ENCODE measurements at regions not wholly inside any gene's neighbourhood (a gene's known extent, or its start where the extent isn't known, plus 50 kb on each side); places are given as distances from the start of the nearest gene placed in this dataset.
A peak's percentile ranks its signal among the peaks of the same experiment; 100 is the strongest.

GRCh38 chr10:78173360-78174015 is 139.8 kb downstream of the RPS24 start:
- Histone ChIP-seq H3K36me3 (ENCODE audit: control insufficient read depth, insufficient read depth, low read length) (no peaks in the 10 kb centered on the region), H3K9ac (ENCODE audit: low read length) (no peak overlapping the region), H3K4me3 (ENCODE audit: low read length) (no peak overlapping the region), H2BK15ac (replicated peaks; ENCODE audit: low read depth) (no peak overlapping the region), H3K27ac (ENCODE audit: low read depth, low read length) (no peak overlapping the region), H2AK5ac (ENCODE audit: low read length) (no peak overlapping the region), H3K56ac (ENCODE audit: low read length) (no peak overlapping the region), H3K4ac (ENCODE audit: low read depth, low read length) (no peak overlapping the region), H3K4me1 (ENCODE audit: control insufficient read depth, low read depth, low read length) (peaks cover 2% of the 10 kb centered on the region), H4K8ac (ENCODE audit: low read depth, low read length) (no peak overlapping the region), H3K79me1 (ENCODE audit: low read length) (no peaks in the 10 kb centered on the region), H2BK120ac (ENCODE audit: low read depth, low read length) (no peak overlapping the region), H3K27me3 (ENCODE audit: insufficient read depth, low read length, poor library complexity) (no peaks in the 10 kb centered on the region), H3K18ac (ENCODE audit: low read length) (no peak overlapping the region), H3K23ac (ENCODE audit: low read length) (no peak overlapping the region), H4K5ac (ENCODE audit: low read length) (no peak overlapping the region), H3K4me2 (ENCODE audit: low read length) (no peak overlapping the region), H3K79me2 (ENCODE audit: control insufficient read depth, insufficient read depth, low read length) (no peaks in the 10 kb centered on the region), H2BK5ac (ENCODE audit: low read length) (no peak overlapping the region)
- WGBS (ENCODE audit: extremely low coverage, insufficient coverage, low lambda C conversion rate) = no CpG with 5 or more reads among the region's 6 CpGs
- DNase-seq = peak; percentile 28

- Histone ChIP-seq H3K36me3 (ENCODE audit: control insufficient read depth, insufficient read depth, low read length) (no peaks in the 10 kb centered on the region), H2AK5ac (ENCODE audit: low read length) (no peak overlapping the region), H2BK15ac (replicated peaks; ENCODE audit: low read depth) (no peak overlapping the region), H3K4me3 (ENCODE audit: low read length) (no peak overlapping the region), H4K8ac (ENCODE audit: low read depth, low read length) (no peak overlapping the region), H2BK5ac (ENCODE audit: low read length) (no peak overlapping the region), H3K23ac (ENCODE audit: low read length) (no peak overlapping the region), H3K79me2 (ENCODE audit: control insufficient read depth, insufficient read depth, low read length) (no peaks in the 10 kb centered on the region), H3K27ac (ENCODE audit: low read depth, low read length) (no peak overlapping the region), H3K9ac (ENCODE audit: low read length) (no peak overlapping the region), H3K79me1 (ENCODE audit: low read length) (no peaks in the 10 kb centered on the region), H3K27me3 (ENCODE audit: insufficient read depth, low read length, poor library complexity) (no peaks in the 10 kb centered on the region), H3K4me1 (ENCODE audit: control insufficient read depth, low read depth, low read length) (peaks cover 2% of the 10 kb centered on the region), H3K4ac (ENCODE audit: low read depth, low read length) (no peak overlapping the region), H4K5ac (ENCODE audit: low read length) (no peak overlapping the region), H3K4me2 (ENCODE audit: low read length) (no peak overlapping the region), H3K56ac (ENCODE audit: low read length) (no peak overlapping the region), H3K18ac (ENCODE audit: low read length) (no peak overlapping the region), H2BK120ac (ENCODE audit: low read depth, low read length) (no peak overlapping the region)
- DNase-seq = peak; percentile 13
- WGBS (ENCODE audit: extremely low coverage, insufficient coverage, low lambda C conversion rate) = no CpG with 5 or more reads among the region's 5 CpGs
These were observed 141.9 kb downstream of the RPS24 start for GRCh38 chr10:78175444-78176015.

- H3K4me2 ChIP-seq (ENCODE audit: low read length) = no peak overlapping the region
- no peak overlapping the region for H3K56ac ChIP-seq (ENCODE audit: low read length)
- no peak overlapping the region for H2BK5ac ChIP-seq (ENCODE audit: low read length)
- H4K8ac ChIP-seq (ENCODE audit: low read depth, low read length) = no peak overlapping the region
- H2BK15ac ChIP-seq (replicated peaks; ENCODE audit: low read depth) = no peak overlapping the region
- no peaks in the 10 kb centered on the region for H3K36me3 ChIP-seq (ENCODE audit: control insufficient read depth, insufficient read depth, low read length)
- no peak overlapping the region for H3K23ac ChIP-seq (ENCODE audit: low read length)
- H3K79me1 ChIP-seq (ENCODE audit: low read length) = no peaks in the 10 kb centered on the region
- H2BK120ac ChIP-seq (ENCODE audit: low read depth, low read length) = no peak overlapping the region
- no peak overlapping the region for H2AK5ac ChIP-seq (ENCODE audit: low read length)
- no peak overlapping the region for H3K4me3 ChIP-seq (ENCODE audit: low read length)
- peaks cover 2% of the 10 kb centered on the region for H3K4me1 ChIP-seq (ENCODE audit: control insufficient read depth, low read depth, low read length)
- no CpG with 5 or more reads among the region's 24 CpGs for WGBS (ENCODE audit: extremely low coverage, insufficient coverage, low lambda C conversion rate)
- no peaks in the 10 kb centered on the region for H3K79me2 ChIP-seq (ENCODE audit: control insufficient read depth, insufficient read depth, low read length)
- H3K18ac ChIP-seq (ENCODE audit: low read length) = no peak overlapping the region
- H3K9ac ChIP-seq (ENCODE audit: low read length) = no peak overlapping the region
- H4K5ac ChIP-seq (ENCODE audit: low read length) = no peak overlapping the region
- H3K27ac ChIP-seq (ENCODE audit: low read depth, low read length) = no peak overlapping the region
- no peak overlapping the region for H3K4ac ChIP-seq (ENCODE audit: low read depth, low read length)
- H3K27me3 ChIP-seq (ENCODE audit: insufficient read depth, low read length, poor library complexity) = no peaks in the 10 kb centered on the region
- DNase-seq = no peak
These were observed 143.0 kb downstream of the RPS24 start for GRCh38 chr10:78176320-78177317.

GRCh38 chr10:78177491-78178185 is 144.0 kb downstream of the RPS24 start:
- H4K8ac ChIP-seq (ENCODE audit: low read depth, low read length) = no peak overlapping the region
- no peak overlapping the region for H3K18ac ChIP-seq (ENCODE audit: low read length)
- H3K36me3 ChIP-seq (ENCODE audit: control insufficient read depth, insufficient read depth, low read length) = no peaks in the 10 kb centered on the region
- H3K9ac ChIP-seq (ENCODE audit: low read length) = no peak overlapping the region
- H3K4me3 ChIP-seq (ENCODE audit: low read length) = no peak overlapping the region
- no peak overlapping the region for H2BK5ac ChIP-seq (ENCODE audit: low read length)
- no peak overlapping the region for H3K27ac ChIP-seq (ENCODE audit: low read depth, low read length)
- H3K27me3 ChIP-seq (ENCODE audit: insufficient read depth, low read length, poor library complexity) = no peaks in the 10 kb centered on the region
- no peaks in the 10 kb centered on the region for H3K79me2 ChIP-seq (ENCODE audit: control insufficient read depth, insufficient read depth, low read length)
- H2AK5ac ChIP-seq (ENCODE audit: low read length) = no peak overlapping the region
- no peak for DNase-seq
- H3K23ac ChIP-seq (ENCODE audit: low read length) = no peak overlapping the region
- H2BK15ac ChIP-seq (replicated peaks; ENCODE audit: low read depth) = no peak overlapping the region
- H4K5ac ChIP-seq (ENCODE audit: low read length) = no peak overlapping the region
- no peak overlapping the region for H3K4ac ChIP-seq (ENCODE audit: low read depth, low read length)
- WGBS (ENCODE audit: extremely low coverage, insufficient coverage, low lambda C conversion rate) = no CpG with 5 or more reads among the region's 20 CpGs
- H2BK120ac ChIP-seq (ENCODE audit: low read depth, low read length) = no peak overlapping the region
- no peaks in the 10 kb centered on the region for H3K79me1 ChIP-seq (ENCODE audit: low read length)
- H3K4me2 ChIP-seq (ENCODE audit: low read length) = no peak overlapping the region
- no peak overlapping the region for H3K56ac ChIP-seq (ENCODE audit: low read length)
- no peaks in the 10 kb centered on the region for H3K4me1 ChIP-seq (ENCODE audit: control insufficient read depth, low read depth, low read length)

GRCh38 chr10:78178397-78178796 is 144.7 kb downstream of the RPS24 start:
- Histone ChIP-seq H4K5ac (ENCODE audit: low read length) (no peak overlapping the region), H3K4me1 (ENCODE audit: control insufficient read depth, low read depth, low read length) (no peaks in the 10 kb centered on the region), H3K18ac (ENCODE audit: low read length) (no peak overlapping the region), H3K23ac (ENCODE audit: low read length) (no peak overlapping the region), H3K9ac (ENCODE audit: low read length) (no peak overlapping the region), H3K79me2 (ENCODE audit: control insufficient read depth, insufficient read depth, low read length) (no peaks in the 10 kb centered on the region), H3K27ac (ENCODE audit: low read depth, low read length) (no peak overlapping the region), H2AK5ac (ENCODE audit: low read length) (no peak overlapping the region), H2BK120ac (ENCODE audit: low read depth, low read length) (no peak overlapping the region), H4K8ac (ENCODE audit: low read depth, low read length) (no peak overlapping the region), H3K27me3 (ENCODE audit: insufficient read depth, low read length, poor library complexity) (no peaks in the 10 kb centered on the region), H3K56ac (ENCODE audit: low read length) (no peak overlapping the region), H2BK15ac (replicated peaks; ENCODE audit: low read depth) (no peak overlapping the region), H3K4me2 (ENCODE audit: low read length) (no peak overlapping the region), H3K4ac (ENCODE audit: low read depth, low read length) (no peak overlapping the region), H3K79me1 (ENCODE audit: low read length) (no peaks in the 10 kb centered on the region), H3K36me3 (ENCODE audit: control insufficient read depth, insufficient read depth, low read length) (no peaks in the 10 kb centered on the region), H3K4me3 (ENCODE audit: low read length) (no peak overlapping the region), H2BK5ac (ENCODE audit: low read length) (no peak overlapping the region)
- WGBS (ENCODE audit: extremely low coverage, insufficient coverage, low lambda C conversion rate) = no CpG with 5 or more reads among the region's 8 CpGs
- no peak for DNase-seq

Data from mesendoderm (in vitro differentiated cells).